ENCODE measurements at regions not wholly inside any gene's neighbourhood (a gene's known extent, or its start where the extent isn't known, plus 50 kb on each side); places are given as distances from the start of the nearest gene placed in this dataset.

GRCh38 chr18:11305507-11305906 lies 156.1 kb upstream of the PIEZO2 start:
- Histone ChIP-seq H3K9me2 (replicated peaks; ENCODE audit: insufficient read depth) (no peaks in the 10 kb centered on the region), H3K4me3 (no peak overlapping the region), H3K4me1 (ENCODE audit: insufficient read depth) (no peaks in the 10 kb centered on the region), H3K9me3 (ENCODE audit: low read depth) (no peaks in the 10 kb centered on the region), H3K79me2 (no peaks in the 10 kb centered on the region), H3K36me3 (replicated peaks; ENCODE audit: insufficient read depth, low read depth) (no peaks in the 10 kb centered on the region), H4K20me1 (ENCODE audit: insufficient read depth, poor library complexity, severe bottlenecking) (no peaks in the 10 kb centered on the region), H3K4me2 (no peak overlapping the region), H3K27me3 (no peaks in the 10 kb centered on the region), H3K27ac (no peak overlapping the region), H2AFZ (no peak overlapping the region)
- TF ChIP-seq EZH2 (IDR thresholded peaks at IDR 0.05; ENCODE audit: borderline replicate concordance) (no peak), EZH2phosphoT487 (IDR thresholded peaks at IDR 0.05; ENCODE audit: low read depth, severe bottlenecking, unreplicated experiment) (no peak)
- TF ChIP-seq, protein P1, sequence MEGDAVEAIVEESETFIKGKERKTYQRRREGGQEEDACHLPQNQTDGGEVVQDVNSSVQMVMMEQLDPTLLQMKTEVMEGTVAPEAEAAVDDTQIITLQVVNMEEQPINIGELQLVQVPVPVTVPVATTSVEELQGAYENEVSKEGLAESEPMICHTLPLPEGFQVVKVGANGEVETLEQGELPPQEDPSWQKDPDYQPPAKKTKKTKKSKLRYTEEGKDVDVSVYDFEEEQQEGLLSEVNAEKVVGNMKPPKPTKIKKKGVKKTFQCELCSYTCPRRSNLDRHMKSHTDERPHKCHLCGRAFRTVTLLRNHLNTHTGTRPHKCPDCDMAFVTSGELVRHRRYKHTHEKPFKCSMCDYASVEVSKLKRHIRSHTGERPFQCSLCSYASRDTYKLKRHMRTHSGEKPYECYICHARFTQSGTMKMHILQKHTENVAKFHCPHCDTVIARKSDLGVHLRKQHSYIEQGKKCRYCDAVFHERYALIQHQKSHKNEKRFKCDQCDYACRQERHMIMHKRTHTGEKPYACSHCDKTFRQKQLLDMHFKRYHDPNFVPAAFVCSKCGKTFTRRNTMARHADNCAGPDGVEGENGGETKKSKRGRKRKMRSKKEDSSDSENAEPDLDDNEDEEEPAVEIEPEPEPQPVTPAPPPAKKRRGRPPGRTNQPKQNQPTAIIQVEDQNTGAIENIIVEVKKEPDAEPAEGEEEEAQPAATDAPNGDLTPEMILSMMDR (IDR thresholded peaks at IDR 0.05; ENCODE audit: poor library complexity), result no peak
- 79% methylated on average over 2 of the region's 2 CpGs for WGBS (ENCODE audit: low lambda C conversion rate, missing lambda C conversion rate)
- no peak for DNase-seq (ENCODE audit: low spot score)

DNA sequence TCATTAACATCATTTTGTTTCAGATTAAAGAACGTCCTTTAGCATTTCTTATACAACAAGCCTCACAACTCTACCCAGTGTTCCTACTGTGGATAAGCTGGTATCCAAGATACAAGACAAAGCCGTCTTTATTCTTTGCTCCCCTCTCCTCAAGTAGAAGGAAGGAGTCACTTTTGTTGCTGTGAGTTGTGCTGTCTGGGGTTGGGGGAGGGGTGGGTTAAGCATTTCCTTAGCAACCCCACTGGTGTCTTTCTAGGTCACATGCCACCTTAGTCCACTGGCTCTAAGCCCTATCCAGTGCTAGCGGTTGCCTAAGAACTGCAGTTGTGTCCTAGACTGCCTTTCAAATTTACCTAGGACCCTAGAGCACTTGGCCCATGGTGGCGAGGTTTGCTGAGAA lies 155.6 kb upstream of the PIEZO2 start:
- TF ChIP-seq, protein P1 (IDR thresholded peaks at IDR 0.05; ENCODE audit: poor library complexity), result no peak
- no peak for TF ChIP-seq EZH2phosphoT487 (IDR thresholded peaks at IDR 0.05; ENCODE audit: low read depth, severe bottlenecking, unreplicated experiment)
- TF ChIP-seq EZH2 (IDR thresholded peaks at IDR 0.05; ENCODE audit: borderline replicate concordance), result no peak
- Histone ChIP-seq H3K4me2 (no peak overlapping the region), H3K4me3 (no peak overlapping the region), H3K27ac (no peak overlapping the region), H3K36me3 (replicated peaks; ENCODE audit: insufficient read depth, low read depth) (no peaks in the 10 kb centered on the region), H3K9me2 (replicated peaks; ENCODE audit: insufficient read depth) (no peaks in the 10 kb centered on the region), H3K9me3 (ENCODE audit: low read depth) (no peaks in the 10 kb centered on the region), H2AFZ (no peak overlapping the region), H3K79me2 (no peaks in the 10 kb centered on the region), H3K4me1 (ENCODE audit: insufficient read depth) (no peaks in the 10 kb centered on the region), H4K20me1 (ENCODE audit: insufficient read depth, poor library complexity, severe bottlenecking) (no peaks in the 10 kb centered on the region), H3K27me3 (no peaks in the 10 kb centered on the region)
- 90% methylated on average over 4 of the region's 4 CpGs for WGBS (ENCODE audit: low lambda C conversion rate, missing lambda C conversion rate)
- DNase-seq (ENCODE audit: low spot score), result no peak

DNA sequence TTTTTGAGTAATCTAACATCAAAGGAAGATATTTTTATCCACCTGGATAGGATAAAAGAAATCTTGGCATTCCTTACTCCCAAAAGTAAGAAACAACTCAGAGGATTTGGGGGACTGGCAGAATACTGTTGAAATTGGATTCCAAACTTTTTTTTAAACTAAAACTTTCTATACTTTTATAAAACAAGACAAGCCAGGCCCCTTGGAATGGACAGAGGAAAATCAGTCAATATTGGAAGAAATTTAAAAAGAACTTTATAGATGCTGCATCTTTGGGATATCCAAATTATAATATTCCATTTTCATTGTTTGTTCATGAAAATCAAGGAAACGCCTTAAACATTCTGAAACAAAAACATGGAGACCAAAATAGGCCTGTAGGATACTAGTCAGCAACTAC lies 147.6 kb upstream of the PIEZO2 start:
- H3K9me2 ChIP-seq (replicated peaks; ENCODE audit: insufficient read depth), result no peaks in the 10 kb centered on the region
- no peaks in the 10 kb centered on the region for H3K27me3 ChIP-seq
- H3K4me1 ChIP-seq (ENCODE audit: insufficient read depth), result no peaks in the 10 kb centered on the region
- no peak overlapping the region for H2AFZ ChIP-seq
- H3K4me3 ChIP-seq, result no peak overlapping the region
- no peaks in the 10 kb centered on the region for H4K20me1 ChIP-seq (ENCODE audit: insufficient read depth, poor library complexity, severe bottlenecking)
- 91% methylated on average over 1 of the region's 1 CpG for WGBS (ENCODE audit: low lambda C conversion rate, missing lambda C conversion rate)
- no peak for TF ChIP-seq EZH2phosphoT487 (IDR thresholded peaks at IDR 0.05; ENCODE audit: low read depth, severe bottlenecking, unreplicated experiment)
- TF ChIP-seq, protein P1 (IDR thresholded peaks at IDR 0.05; ENCODE audit: poor library complexity), result no peak
- no peak for TF ChIP-seq EZH2 (IDR thresholded peaks at IDR 0.05; ENCODE audit: borderline replicate concordance)
- no peaks in the 10 kb centered on the region for H3K79me2 ChIP-seq
- no peak overlapping the region for H3K4me2 ChIP-seq
- DNase-seq (ENCODE audit: low spot score), result no peak
- no peaks in the 10 kb centered on the region for H3K36me3 ChIP-seq (replicated peaks; ENCODE audit: insufficient read depth, low read depth)
- H3K9me3 ChIP-seq (ENCODE audit: low read depth), result no peaks in the 10 kb centered on the region
- H3K27ac ChIP-seq, result no peak overlapping the region

- no peak for DNase-seq (ENCODE audit: low spot score)
- Histone ChIP-seq H3K79me2 (no peaks in the 10 kb centered on the region), H3K4me2 (no peak overlapping the region), H3K36me3 (replicated peaks; ENCODE audit: insufficient read depth, low read depth) (no peaks in the 10 kb centered on the region), H3K9me3 (ENCODE audit: low read depth) (no peaks in the 10 kb centered on the region), H3K4me1 (ENCODE audit: insufficient read depth) (no peaks in the 10 kb centered on the region), H3K9me2 (replicated peaks; ENCODE audit: insufficient read depth) (no peaks in the 10 kb centered on the region), H3K27me3 (no peaks in the 10 kb centered on the region), H3K27ac (no peak overlapping the region), H4K20me1 (ENCODE audit: insufficient read depth, poor library complexity, severe bottlenecking) (no peaks in the 10 kb centered on the region), H2AFZ (no peak overlapping the region), H3K4me3 (no peak overlapping the region)
- WGBS (ENCODE audit: low lambda C conversion rate, missing lambda C conversion rate), result 95% methylated on average over 2 of the region's 2 CpGs
- no peak for TF ChIP-seq EZH2 (IDR thresholded peaks at IDR 0.05; ENCODE audit: borderline replicate concordance)
- no peak for TF ChIP-seq EZH2phosphoT487 (IDR thresholded peaks at IDR 0.05; ENCODE audit: low read depth, severe bottlenecking, unreplicated experiment)
- TF ChIP-seq, protein P1 (IDR thresholded peaks at IDR 0.05; ENCODE audit: poor library complexity), result no peak
Measured at GRCh38 chr18:11293794-11294193, 144.4 kb upstream of the PIEZO2 start.

Measured in hepatocyte (in vitro differentiated cells).